ENCODE measurements at regions not wholly inside any gene's neighbourhood (a gene's known extent, or its start where the extent isn't known, plus 50 kb on each side); places are given as distances from the start of the nearest gene placed in this dataset.
"Not testable (repeated sequence)": the region's sequence is repeated elsewhere in the genome, so short reads cannot be mapped to it uniquely, and the experiment has no call there.

DNA sequence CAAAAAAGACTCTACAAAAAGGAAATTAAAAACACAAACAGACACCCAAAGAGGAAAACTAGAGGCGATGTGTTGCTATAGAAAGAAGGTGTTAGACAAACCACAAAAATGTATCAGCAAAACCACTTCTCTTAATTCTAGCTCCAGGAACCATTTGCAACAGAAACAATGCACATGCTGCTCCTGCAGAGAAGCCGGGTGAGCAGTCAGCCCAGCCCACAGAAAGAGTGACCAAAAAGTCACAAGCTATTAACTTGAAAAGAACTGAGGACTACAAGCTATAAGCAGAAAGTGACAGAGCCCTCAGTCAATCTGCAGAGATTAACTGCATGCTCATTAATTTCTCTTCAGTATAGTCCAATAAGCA lies 96.2 kb upstream of the KLHL13 start:
- no peak for DNase-seq (ENCODE audit: extremely low read depth, low read depth, low spot score)

DNA sequence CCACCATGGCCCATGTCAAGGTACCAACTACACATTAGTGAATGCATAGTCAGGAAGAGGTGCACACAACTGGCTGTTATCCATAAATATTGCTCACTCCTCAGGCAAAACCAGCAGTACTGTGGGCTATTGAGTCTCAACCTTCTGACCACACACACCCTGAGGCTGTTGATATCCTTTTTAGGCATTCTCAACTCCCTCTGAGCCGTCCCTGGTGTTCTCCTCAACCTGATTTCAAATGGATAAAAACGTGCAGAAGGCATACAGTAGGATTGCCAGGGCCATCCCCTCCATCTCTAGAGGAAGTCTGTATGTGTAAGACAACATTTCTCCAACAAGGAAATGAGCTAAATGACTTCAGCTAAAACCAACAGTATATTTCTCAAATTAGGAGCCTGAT lies 98.7 kb upstream of the KLHL13 start:
- DNase-seq (ENCODE audit: extremely low read depth, low read depth, low spot score), result no peak

DNA sequence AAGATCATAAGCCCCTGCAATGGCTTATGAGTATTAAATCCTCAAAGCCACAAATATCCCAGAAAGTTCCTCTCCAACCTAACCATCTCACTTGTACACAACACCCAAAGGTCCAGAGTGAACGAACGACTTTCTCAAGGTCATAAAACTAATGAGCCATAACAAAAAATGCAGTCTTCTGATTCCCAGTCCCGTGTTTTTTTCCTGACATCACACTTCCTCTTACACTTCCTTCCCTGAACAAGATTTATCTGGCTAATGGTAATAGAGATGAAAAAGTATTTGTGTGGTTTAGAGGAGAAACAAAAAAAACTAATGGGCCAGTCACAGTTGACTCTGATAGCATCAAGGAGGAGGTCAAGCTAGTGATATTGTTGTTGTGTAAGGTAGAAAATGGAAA lies 99.5 kb upstream of the KLHL13 start:
- DNase-seq (ENCODE audit: extremely low read depth, low read depth, low spot score), result no peak

DNA sequence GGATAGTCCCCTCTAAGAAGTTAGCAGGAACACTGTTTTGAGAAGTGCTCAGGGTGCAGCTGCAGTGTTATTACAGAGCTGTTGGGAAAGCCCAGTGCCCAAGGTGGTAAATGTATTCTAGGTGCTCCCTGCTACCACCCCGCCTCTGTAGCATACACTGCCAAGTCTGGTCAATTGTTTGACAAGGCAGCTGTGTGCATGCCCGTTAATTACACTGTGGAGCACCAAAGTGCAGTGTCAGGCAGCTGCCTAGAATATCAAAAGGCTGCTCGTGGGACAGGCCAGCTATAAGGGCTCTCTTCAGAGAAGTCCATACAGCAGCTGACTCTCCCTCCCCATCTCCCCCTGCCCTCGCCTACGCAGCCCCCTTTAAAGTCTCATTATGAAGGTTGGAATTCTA lies 99.9 kb upstream of the KLHL13 start:
- DNase-seq (ENCODE audit: extremely low read depth, low read depth, low spot score), result no peak

DNA sequence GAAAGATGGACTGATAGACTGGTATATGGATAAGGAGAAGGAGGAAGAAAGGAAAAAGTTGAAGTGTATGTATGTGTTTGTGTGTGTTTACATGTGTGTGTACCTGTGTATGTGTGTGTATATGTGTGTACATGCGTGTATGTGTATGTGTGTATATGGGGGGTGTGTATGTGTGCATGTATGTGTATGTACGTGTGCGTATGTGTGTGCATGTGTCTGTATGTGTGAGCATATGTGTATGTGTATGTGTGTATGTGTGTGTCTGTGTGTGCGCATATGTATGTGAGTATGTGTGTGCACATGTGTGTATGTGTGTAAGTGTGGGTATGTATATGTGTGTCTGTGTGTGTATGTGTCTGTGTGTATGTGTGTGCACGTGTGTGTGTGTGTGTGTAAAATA lies 101.5 kb upstream of the KLHL13 start:
- no peak for DNase-seq (ENCODE audit: extremely low read depth, low read depth, low spot score)

DNA sequence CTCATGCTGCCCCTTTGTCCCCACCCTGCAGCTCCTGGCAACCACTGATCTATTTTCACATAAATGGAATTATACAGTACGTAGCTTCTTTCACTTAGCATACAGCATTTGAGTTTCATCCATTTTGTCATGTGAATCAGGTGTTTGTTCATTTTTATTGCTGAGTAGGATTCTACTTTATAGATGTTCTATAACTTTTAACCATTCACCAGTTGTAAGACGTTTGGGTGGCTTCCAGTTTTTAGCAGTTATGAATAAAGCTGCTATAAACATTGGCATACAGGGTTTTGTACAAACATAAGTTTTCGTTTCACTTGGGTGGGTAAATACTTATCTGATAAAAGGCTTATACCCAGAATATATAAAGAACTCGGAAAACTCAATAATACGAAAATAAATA lies 102.3 kb upstream of the KLHL13 start:
- DNase-seq (ENCODE audit: extremely low read depth, low read depth, low spot score), result no peak

DNA sequence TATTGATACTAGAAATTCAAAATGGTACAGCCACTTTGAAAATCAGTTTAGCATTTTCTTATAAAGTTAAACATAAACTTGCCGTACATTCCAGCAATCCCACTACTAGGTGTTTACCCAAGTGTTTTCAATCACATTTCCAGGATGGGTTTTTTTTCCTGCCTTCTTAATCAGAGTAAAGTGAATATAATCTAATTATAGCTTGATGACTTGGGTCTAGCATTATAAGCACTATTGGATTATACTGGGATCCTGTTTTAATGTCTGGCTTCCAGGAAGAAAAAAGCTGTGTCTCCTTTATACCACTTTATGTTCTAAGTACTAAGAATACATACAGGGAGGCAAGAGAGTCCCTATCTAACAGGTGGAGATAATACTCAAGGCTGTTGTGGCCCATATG lies 103.3 kb upstream of the KLHL13 start:
- no peak for DNase-seq (ENCODE audit: extremely low read depth, low read depth, low spot score)

DNA sequence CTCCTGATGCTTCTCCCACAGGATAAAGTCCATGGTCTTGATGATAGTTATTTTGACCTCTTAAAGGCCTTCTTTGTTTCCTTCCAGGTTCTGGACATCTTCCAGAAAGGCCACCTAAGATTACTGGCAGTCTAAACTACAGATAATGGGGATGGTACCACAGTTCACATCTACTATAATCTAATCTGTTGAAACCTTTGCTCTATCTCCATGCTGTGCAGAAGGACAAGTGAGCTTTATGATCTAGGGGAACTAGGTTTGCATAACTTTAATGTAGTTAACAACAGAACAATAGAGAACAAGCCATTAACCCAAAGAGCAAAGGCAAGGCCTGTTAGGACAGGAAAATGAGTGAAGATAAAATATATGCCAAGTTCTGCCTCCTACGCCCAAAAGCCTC lies 103.9 kb upstream of the KLHL13 start:
- DNase-seq (ENCODE audit: extremely low read depth, low read depth, low spot score), result no peak

DNA sequence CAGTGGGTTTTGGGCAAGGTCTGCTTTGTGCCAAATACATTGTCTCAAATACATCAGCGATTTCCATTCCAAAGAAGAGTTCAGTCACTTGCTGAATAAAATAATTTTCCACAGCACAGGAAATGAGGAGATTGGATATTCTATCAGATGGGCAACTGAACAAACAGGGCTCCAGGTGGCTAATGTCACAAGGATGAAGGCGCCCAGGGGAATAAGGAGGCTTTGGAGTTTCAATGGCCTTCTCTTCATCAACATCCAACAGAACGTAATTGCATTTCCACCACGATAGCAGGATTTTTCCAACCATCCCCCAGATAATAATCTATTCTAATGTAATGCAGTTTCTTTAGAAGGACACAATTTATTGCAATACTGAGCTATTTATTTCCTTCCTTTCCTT lies 104.7 kb upstream of the KLHL13 start:
- no peak for DNase-seq (ENCODE audit: extremely low read depth, low read depth, low spot score)

DNA sequence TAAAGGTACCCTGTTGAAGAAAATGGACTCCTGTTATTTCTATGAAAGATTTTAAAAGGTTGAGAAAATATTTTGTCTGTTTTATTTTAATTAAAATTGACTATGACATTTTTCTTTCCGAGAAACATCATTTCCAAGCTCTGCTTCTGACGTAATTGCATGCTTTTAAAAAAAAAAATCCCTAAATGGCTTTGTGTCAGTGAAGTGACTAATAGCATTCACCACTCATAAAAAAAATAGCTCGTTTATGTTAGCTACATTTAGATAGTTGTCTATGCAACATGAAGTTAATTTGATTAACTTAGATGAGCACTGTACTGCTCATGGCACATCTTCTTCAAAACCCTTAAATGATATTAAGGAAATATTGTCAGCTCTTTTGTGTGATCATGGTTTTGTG lies 105.1 kb upstream of the KLHL13 start:
- DNase-seq (ENCODE audit: extremely low read depth, low read depth, low spot score), result no peak

DNA sequence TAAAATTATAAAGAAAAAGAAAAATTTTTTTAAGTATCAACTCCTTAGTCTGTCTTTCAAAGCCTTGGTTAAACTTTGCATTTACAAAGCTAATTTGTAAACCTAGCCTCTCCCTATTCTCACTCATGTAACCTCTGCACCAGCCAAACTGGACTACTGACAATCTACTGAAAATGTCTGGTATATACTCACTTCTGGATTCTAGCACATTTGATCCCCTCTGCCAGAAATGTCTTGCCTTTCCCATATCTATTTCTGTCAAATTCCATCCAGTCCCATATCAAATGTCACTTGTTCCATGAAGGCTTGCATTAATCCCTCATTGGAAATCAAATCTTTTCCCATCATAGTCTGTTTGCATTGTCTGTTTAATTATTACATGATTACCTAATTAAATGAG lies 105.8 kb upstream of the KLHL13 start:
- no peak for DNase-seq (ENCODE audit: extremely low read depth, low read depth, low spot score)

DNA sequence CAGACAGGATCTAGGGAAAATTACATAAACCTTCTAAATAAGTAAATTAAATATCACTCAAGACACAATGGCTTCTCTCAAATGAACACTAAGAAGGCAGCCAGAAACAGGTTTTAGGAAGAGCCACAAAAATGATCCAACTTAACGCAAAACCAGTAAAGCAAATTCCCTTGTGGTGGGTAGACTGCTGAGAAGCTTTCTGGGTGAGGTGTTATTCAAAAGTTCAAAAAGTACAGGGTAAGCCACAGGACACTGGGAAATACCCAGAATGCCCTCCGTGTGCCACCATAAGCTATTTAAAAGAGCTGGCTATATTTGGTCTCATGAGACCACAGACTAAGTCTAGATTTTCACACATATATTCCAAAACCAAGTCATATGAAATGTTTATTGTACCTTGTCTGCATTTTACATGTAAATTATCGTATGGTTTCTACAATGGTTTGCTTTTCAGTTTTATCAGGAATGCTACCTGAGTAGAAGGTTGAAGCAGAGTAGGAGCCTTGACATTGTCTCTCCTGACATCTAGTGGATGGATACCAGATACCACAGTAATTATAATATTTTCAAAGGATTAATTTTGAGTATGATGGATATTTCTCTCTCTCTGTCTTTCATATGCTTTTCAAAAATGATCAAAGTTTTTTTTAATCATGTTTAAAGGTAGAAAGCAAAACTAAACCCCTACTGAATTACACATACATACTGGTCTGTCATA lies 109.3 kb upstream of the KLHL13 start:
- DNase-seq (ENCODE audit: extremely low read depth, low read depth, low spot score), result no peak

DNA sequence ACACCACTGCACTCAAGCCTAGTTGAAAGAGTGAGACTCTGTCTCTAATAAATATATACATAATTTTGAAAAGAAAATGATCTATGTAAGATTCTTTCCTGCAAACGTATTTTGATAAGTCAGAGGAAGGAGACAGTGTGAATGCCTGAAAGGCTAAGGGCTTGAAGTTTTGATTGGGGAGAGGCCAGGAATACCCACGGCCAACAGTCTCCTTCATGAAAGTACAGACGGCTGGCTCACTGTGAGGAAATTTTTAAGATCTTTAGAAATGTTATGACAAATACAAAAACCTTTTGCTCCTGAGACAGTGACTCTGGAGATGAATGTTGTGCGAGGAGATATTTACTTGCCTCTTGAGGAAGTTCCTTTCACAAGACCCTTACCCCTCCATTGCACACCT lies 111.4 kb upstream of the KLHL13 start:
- DNase-seq (ENCODE audit: extremely low read depth, low read depth, low spot score), result no peak

DNA sequence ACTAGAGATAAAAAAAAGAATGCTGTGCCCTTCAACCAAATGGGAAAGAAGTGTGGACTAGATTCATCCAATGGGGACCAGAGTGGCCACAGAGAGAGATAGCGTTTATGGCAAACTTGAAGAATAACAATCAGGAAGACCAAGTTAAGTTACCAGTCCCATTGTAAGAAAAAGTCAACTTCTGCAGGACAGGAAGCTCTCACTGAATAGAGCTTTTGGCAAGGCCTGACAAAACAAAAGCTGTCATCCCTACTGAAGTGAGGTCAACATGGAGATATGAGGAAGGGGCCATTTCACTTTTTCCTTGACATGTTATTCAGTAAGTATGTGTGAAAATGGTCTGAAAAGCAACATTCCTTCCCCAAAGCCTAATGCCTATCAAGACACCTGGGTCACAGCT lies 111.8 kb upstream of the KLHL13 start:
- no peak for DNase-seq (ENCODE audit: extremely low read depth, low read depth, low spot score)

DNA sequence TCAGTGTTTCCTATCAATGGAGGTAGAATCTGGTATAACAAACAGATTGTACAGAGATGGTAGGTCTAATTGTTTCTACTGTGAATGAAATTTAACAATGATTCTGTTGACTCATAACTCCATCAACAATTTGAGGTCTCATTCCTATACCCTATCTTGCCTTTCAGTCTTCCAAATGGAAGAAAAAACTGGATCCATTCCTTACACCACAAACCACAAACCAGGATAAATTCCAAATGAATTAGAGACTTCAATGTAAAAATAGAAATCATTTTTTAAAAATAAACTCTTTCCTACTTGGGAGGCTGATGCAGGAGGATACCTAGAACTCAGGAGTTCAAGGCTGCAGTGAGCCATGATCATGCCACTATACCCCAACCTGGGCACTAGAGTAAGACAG lies 114.4 kb upstream of the WDR44 start:
- no peak for DNase-seq (ENCODE audit: extremely low read depth, low read depth, low spot score)

DNA sequence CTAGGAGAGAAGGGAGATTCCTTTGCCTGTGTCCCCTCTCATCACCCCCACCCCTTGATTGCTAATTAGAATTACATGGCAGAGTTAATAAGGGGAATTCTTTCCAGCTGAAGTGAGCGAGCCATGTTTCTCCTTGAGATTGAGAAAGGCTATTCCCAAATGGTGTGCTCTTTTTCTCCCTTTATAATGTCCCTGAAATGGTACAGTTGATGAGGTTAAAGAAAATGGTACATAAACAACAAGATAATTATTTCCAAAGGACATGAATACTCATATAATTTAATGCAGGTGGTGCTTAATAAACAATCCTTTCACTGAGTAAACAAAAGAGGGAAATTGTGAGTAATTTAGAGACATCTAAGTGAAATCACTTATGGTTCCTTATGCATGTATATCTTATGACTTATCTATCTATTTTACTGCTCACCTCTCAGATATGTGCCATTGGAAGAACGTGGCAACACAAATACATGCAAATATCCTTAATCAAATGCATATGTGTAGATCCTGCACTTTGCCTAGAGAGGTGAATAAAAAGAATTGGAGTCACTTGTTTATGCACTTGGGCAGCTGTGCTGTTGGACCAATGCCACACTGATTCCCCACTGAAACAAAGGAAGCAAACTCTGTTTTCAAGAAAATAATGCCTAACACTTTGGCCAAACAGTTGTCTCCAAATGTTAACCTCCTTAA lies 106.6 kb upstream of the WDR44 start:
- no peak for DNase-seq (ENCODE audit: extremely low read depth, low read depth, low spot score)

DNA sequence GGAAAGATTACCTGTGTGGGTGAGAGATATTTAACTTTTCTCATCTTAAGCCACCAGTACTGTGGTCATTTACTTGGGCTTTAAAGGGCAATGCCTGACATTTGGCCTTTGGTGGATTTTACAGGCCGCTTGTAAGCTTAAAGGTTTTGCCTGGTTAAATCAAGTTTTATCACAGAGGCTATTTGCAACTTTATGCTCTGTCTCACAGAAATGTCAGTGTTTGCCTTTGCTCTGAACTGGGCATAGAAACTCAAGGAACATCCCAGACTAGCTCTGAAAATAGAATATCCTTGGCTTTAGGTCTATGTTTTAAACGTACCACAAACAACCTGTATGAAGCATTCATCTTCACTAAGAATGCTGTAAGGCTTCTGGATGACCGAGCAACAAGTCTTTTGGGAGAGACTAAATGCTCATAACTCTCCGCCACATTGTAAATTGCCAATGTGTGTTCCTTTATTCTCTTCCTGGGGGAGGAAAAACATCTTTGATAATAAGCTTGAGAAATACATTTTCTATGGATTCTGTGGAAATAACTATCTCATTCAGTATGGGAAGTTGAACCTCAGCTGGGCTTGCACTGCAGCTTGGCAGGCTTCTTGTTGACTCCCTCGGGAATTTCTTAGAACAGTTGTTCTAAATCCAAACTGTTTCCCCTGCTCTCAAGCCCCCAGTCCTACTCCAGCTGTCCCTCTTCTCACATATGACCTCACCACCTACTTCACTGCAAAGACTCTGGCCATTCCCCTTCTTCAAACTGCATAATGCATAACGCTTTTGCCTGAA lies 105.8 kb upstream of the WDR44 start:
- DNase-seq (ENCODE audit: extremely low read depth, low read depth, low spot score), result no peak

DNA sequence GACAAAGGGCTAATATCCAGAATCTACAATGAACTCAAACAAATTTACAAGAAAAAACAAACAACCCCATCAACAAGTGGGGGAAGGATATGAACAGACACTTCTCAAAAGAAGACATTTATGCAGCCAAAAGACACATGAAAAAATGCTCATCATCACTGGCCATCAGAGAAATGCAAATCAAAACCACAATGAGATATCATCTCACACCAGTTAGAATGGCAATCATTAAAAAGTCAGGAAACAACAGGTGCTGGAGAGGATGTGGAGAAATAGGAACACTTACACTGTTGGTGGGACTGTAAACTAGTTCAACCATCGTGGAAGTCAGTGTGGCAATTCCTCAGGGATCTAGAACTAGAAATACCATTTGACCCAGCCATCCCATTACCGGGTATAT lies 98.9 kb upstream of the WDR44 start:
- not testable (repeated sequence) for DNase-seq (ENCODE audit: extremely low read depth, low read depth, low spot score)

DNA sequence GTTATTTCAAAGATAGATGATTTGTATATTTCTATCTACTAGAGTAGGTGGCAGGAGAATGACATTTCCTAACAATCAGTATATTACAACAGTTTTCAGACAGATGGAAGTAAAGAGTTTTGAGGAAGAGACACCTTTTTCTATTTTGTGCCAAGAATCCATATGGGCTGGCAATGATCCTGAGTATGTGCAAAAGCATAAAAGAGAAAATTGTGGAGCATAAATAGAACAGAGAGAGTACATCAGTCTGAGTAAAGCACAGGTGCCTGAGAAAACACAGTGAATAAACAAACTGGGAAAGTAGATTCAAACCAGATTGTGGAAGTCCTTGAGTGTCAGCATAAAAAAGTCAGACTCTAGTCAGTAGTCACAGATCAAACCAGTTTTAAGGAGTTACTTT lies 96.8 kb upstream of the WDR44 start:
- DNase-seq (ENCODE audit: extremely low read depth, low read depth, low spot score), result no peak

DNA sequence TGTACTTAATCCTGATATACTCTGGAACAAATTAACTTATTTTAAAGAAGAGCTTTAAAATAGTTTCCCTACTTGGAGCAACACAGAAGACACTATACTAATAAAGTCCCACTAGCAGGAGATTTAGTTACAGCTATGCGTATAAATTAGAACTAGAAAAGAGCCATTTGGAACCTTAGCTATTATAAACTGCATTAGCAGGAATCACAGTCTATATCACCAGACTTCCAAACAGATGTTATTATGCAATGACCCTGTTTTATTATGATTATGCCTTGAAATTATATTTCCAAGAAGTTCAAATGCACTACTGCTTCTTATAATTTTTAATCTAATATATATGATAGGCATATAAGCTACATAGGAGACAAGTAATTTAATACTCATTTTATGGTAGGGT lies 95.5 kb upstream of the WDR44 start:
- no peak for DNase-seq (ENCODE audit: extremely low read depth, low read depth, low spot score)

DNA sequence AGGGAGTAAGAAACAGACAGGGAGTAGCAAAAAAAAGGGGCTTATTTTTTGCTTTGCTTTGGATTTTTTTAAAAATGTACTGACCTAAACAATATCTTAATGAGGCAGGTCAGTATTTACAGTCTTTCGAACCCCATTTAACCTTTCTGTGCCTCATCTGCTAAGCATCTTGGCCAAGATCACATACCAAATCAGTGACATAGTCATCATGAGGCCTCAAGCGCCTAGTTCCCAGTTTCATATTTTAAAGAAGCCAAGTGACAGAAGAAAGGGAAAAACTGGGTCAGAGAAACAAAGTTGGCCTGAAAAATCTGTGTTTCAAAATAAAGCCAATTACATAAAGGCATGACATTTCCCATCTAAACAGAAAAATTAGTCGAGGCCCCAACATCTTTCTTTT lies 94.6 kb upstream of the WDR44 start:
- no peak for DNase-seq (ENCODE audit: extremely low read depth, low read depth, low spot score)

DNA sequence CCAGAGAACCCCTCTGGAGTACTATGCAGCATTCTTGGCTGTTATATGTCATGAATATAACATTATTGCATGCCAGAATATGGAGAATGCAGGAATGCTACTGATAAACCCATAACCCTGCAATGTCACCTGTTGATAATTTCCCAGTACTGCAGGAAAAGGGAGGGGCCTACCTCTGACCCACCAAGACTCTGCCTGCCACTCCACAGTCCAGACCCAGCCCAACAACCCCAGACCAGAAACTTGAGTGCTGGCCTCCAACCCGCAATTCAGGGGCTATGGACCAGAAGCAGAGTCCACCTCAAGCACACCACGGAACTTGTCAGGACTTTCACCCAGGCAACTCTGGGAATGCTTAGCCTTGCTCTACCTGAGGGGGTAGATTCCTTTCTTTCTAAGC lies 92.9 kb upstream of the WDR44 start:
- no peak for DNase-seq (ENCODE audit: extremely low read depth, low read depth, low spot score)

All from glomerular endothelial cell (primary cell).